HG03196 (cell line): ENCODE measurements at regions not wholly inside any gene's neighbourhood (a gene's known extent, or its start where the extent isn't known, plus 50 kb on each side); places are given as distances from the start of the nearest gene placed in this dataset.
"Not testable (repeated sequence)": the region's sequence is repeated elsewhere in the genome, so short reads cannot be mapped to it uniquely, and the experiment has no call there.

ENCODE experiments used
- ATAC-seq: cut with Tn5 transposase; IDR thresholded peaks from one replicate; pipeline ENCODE4 v1.9.1; 2021; ENCODE audit not compliant: unreplicated experiment

DNA sequence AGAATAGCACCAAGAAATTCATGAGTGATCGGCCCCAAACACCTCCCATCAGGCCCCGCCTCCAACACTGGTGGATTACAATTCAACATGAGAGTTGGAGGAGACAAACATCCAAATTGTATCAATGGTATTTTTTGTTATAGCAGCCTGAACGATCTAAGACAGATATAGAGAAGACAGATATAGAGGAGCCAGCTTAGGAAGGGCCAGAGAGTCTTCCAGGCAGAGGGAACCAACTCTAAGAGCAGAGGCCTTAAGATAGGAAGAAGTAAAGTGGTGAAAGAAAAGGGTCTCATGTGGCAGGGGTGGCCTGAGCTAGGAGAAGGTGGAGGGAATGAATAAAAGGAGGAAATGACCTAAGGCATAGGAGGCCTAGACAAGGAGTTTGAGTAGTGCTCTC lies 158.8 kb upstream of the TBL1XR1 start:
- ATAC-seq: no peak

- ATAC-seq: no peak
Measured at GRCh38 chr3:177356952-177357351, 159.7 kb upstream of the TBL1XR1 start.

GRCh38 chr3:177357352-177358090 lies 160.2 kb upstream of the TBL1XR1 start:
- ATAC-seq: no peak

DNA sequence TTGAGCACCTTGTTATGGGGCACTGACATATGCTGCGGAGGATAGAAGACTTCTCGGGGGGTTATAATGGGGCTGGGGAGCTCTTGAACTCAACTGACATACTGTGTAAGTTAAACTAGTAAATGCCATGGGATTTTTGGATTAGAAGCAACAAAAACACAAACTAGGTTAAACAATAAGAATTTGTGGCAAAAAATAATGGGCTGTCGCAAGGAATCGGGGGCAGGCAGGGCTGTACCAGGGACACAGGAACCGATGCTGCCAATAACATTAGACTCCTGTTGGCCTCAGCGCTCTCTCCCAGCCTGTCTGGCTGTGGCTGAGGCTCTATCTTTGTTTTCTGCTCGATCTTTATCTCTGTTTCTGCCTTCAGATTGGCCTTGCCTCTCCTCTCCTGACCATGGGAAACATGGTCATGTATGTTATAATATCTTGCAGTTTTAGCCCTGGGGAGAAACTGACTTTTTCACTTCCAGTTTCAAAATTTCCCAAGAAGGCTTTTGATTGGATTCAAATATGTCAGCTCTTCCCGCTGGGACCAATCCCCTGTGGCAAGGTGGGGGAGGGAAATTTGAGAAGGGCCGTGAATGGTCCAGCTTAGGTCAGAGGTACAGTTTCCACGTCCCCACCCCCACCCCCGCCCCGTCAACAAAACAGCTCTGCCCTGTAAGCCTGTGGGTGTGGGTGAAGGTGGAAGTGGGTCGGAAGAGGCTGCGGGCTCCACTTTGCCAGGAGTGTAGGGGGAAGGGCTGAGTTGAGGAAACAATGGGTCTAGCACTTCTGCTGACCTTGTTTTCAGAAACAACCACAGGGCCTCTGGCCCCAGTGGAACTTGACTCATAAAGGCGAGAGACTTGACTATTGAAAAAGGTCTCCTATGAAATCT lies 161.1 kb upstream of the TBL1XR1 start:
- ATAC-seq: peak; percentile 56

- no peak for ATAC-seq
Measured at GRCh38 chr3:177358977-177359592, 161.8 kb upstream of the TBL1XR1 start.

GRCh38 chr3:177359593-177360357 lies 162.5 kb upstream of the TBL1XR1 start:
- peak; percentile 70 for ATAC-seq

GRCh38 chr3:177361081-177361938 lies 164.0 kb upstream of the TBL1XR1 start:
- ATAC-seq: no peak

DNA sequence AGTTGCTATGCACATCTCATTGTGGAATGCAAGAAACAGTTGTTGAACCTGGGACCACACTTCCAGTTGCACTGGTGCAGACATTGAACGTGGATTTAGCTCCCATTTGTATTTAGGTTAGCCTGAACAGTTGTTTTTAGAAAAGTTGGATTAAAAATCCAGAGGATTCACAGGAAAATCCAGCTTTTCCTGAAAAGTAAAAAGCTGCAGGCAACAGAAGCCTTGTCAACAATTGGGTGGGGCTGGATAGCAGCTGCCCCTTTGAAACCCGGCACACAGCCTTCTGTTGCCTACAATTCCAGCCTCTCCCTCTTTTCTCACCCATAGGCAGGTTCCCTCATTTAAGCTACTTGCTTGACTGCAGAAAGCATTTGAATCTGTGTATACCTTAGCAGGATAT lies 165.3 kb upstream of the TBL1XR1 start:
- ATAC-seq: no peak

- no peak for ATAC-seq
Measured at GRCh38 chr3:177364236-177364635, 167.0 kb upstream of the TBL1XR1 start.

DNA sequence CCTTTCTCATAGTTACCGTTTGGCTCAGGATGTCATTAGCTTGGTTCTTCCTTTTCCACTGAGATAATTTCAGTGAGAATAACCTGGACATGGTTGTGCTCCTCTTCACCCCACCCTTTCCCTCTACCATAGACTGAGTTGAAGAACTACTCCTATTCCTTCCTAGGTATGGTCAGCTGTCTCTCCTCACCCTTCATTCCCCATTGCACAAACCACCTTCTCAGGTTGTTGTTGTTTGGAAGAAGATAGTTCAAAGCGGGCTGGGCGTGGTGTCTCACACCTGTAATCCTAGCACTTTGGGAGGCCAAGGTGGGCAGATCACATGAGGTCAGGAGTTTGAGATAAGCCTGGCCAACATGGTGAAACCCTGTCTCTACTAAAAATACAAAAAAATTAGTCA lies 168.0 kb upstream of the TBL1XR1 start:
- ATAC-seq: not testable (repeated sequence)

GRCh38 chr3:177367788-177368187 lies 170.5 kb upstream of the TBL1XR1 start:
- ATAC-seq: no peak

GRCh38 chr3:177370246-177370822 lies 173.1 kb upstream of the TBL1XR1 start:
- no peak for ATAC-seq

DNA sequence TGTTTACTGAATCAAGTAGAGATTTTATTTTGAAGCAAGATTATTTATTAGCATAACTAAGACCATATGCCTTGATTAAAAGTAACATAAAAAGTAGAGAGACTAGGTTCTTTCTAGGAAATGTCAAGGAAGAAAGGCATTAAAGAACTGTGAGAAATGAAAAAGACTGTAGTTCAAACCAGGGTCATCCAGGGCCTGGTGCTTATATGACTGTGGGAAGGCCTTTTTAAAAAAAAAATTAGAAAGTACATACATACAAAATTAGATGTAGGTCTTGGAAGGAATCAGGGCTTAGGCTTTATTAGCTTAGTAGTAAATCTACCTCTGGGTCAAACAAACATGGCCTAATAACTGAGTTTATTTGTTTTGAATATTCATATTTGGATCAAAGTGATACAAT lies 173.9 kb upstream of the TBL1XR1 start:
- ATAC-seq: no peak

GRCh38 chr3:177371888-177372287 lies 174.6 kb upstream of the TBL1XR1 start:
- ATAC-seq: no peak

GRCh38 chr3:177374323-177374722 lies 177.0 kb upstream of the TBL1XR1 start:
- ATAC-seq: no peak

DNA sequence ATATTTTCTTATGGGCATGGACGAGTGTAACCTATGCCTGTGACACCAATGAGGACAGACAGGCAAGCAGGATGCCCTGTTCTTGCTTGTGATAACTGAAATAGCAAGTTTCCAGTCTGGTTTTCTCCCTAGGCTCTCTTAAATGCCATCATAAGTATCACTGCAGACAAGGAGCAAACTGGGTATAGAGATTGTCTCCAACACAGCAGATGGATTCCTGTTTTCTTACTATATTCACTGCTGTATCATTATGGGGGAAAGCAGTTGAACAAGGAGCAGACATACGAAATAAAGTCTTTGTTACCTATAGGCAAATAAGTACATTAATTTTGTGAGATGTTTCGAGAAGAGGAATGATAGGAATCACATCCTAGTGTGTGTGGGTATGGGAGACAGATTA lies 178.0 kb upstream of the TBL1XR1 start:
- ATAC-seq: no peak

- no peak for ATAC-seq
Measured at GRCh38 chr3:177377166-177377565, 179.9 kb upstream of the TBL1XR1 start.

DNA sequence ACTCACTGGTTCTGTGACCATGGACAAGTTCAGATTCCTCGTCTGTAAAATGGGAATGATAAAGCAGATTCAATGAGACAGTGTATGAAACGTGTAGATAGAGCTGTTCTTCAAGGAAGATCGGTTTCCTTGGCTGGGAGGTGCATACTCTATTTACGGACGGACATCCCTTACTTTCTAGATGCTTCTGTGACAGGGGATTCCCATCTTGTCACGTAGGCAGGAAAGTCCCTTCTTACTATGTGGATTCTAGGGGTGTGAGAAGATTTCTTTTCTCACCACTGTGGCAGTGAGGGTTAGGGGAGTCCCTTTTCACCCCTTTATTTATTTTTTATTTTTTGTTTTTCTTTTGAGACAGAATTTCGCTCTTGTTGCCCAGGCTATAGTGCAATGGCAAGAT lies 180.9 kb upstream of the TBL1XR1 start:
- ATAC-seq: no peak

DNA sequence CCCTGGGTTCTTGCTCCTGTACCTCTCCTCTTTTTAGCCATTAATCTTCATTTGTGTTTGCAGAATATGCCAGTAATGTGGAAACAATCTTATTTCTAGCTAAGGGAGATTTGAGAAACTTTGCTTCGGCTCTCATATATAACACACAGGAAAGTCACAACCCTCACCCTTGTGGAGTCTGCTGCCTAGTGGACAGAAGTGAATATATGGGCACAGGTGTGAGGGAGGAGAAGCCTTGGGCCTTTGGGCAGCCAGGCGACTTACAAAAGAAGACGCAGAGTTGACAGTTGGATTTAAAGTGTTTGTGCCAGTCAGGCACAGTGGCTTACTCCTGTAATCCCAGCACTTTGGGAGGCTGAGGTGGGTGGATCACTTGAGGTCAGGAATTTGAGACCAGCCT lies 181.8 kb upstream of the TBL1XR1 start:
- no peak for ATAC-seq

DNA sequence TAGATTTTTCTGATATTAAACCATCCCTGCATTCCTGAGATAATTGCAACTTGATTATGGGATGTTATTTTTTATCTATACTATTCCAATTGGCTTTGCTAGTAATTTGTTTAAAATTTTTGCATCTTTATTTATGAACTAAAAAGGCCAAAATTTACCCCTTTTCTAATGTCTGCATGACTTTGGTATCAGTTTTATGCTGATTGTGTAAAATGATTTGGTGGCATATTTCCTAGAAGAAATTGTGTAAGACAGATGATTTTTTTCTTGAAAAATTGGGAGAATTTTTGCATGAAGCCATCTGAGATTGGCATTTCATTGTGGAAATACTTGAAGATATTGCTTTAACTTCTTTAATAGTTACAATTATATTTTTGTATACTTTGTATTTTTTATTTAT lies 183.8 kb upstream of the TBL1XR1 start:
- no peak for ATAC-seq
